H9 (cell line): ENCODE measurements at regions not wholly inside any gene's neighbourhood (a gene's known extent, or its start where the extent isn't known, plus 50 kb on each side); places are given as distances from the start of the nearest gene placed in this dataset.

ENCODE experiments used
- DNase-seq: peaks from one replicate; pipeline ENCODE4 v3.0.0-alpha.2; 2017
- H2AFZ ChIP-seq: one replicate; pipeline ENCODE4 v1.6.1; 2013; ENCODE audit warnings: mild to moderate bottlenecking, low read length, control low read depth, moderate library complexity
- H2AK5ac ChIP-seq: 2 replicates; pipeline ENCODE4 v1.6.1; 2013; ENCODE audit warnings: low read length, control low read depth, mixed read lengths; ENCODE audit not compliant: insufficient read length
- H2BK120ac ChIP-seq: one replicate; pipeline ENCODE4 v1.6.1; 2013; ENCODE audit warnings: low read depth, mild to moderate bottlenecking, low read length, control low read depth, inconsistent platforms; ENCODE audit not compliant: poor library complexity, severe bottlenecking
- H2BK12ac ChIP-seq: 2 replicates; pipeline ENCODE4 v1.6.1; 2013; ENCODE audit warnings: low read length, control low read depth, mixed read lengths, low read depth; ENCODE audit not compliant: insufficient read length
- H2BK15ac ChIP-seq: 2 replicates; pipeline ENCODE4 v1.6.1; 2013; ENCODE audit warnings: low read depth, low read length, control low read depth
- H2BK20ac ChIP-seq: one replicate; pipeline ENCODE4 v1.6.1; 2013; ENCODE audit warnings: low read depth, mild to moderate bottlenecking, low read length, control low read depth, inconsistent platforms; ENCODE audit not compliant: poor library complexity, severe bottlenecking
- H2BK5ac ChIP-seq: 2 replicates; pipeline ENCODE4 v1.6.1; 2013; ENCODE audit warnings: low read length, control low read depth, mixed read lengths; ENCODE audit not compliant: insufficient read length
- H3K14ac ChIP-seq: 2 replicates; pipeline ENCODE4 v1.6.1; 2013; ENCODE audit warnings: low read length, control low read depth; ENCODE audit not compliant: insufficient read depth
- H3K18ac ChIP-seq: 2 replicates; pipeline ENCODE4 v1.6.1; 2013; ENCODE audit warnings: low read depth, mild to moderate bottlenecking, mixed read lengths, low read length, control low read depth; ENCODE audit not compliant: insufficient read length
- H3K23ac ChIP-seq: 2 replicates; pipeline ENCODE4 v1.6.1; 2013; ENCODE audit warnings: low read length, control low read depth, mixed read lengths, low read depth; ENCODE audit not compliant: insufficient read length
- H3K23me2 ChIP-seq: 2 replicates; pipeline ENCODE4 v1.6.1; 2013; ENCODE audit warnings: low read depth, mild to moderate bottlenecking, mixed read lengths, low read length, control low read depth; ENCODE audit not compliant: insufficient read length, poor library complexity, severe bottlenecking
- H3K27ac ChIP-seq: 2 replicates; pipeline ENCODE4 v1.5.1; 2013; ENCODE audit warnings: low read length, control low read depth, mixed read lengths, low read depth; ENCODE audit not compliant: insufficient read length
- H3K27me3 ChIP-seq: 2 replicates; pipeline ENCODE4 v1.6.1; 2013; ENCODE audit warnings: low read length, control low read depth, inconsistent platforms; ENCODE audit not compliant: insufficient read depth
- H3K4ac ChIP-seq: 2 replicates; pipeline ENCODE4 v1.6.1; 2013; ENCODE audit warnings: low read depth, mild to moderate bottlenecking, control low read depth, inconsistent platforms, low read length, moderate library complexity
- H3K4me1 ChIP-seq: 2 replicates; pipeline ENCODE4 v1.6.1; 2013; ENCODE audit warnings: low read length, control low read depth, inconsistent platforms; ENCODE audit not compliant: insufficient read depth
- H3K4me2 ChIP-seq: 2 replicates; pipeline ENCODE4 v1.6.1; 2013; ENCODE audit warnings: low read length, control low read depth, mixed read lengths; ENCODE audit not compliant: insufficient read length, insufficient read depth
- H3K56ac ChIP-seq: 2 replicates; pipeline ENCODE4 v1.6.1; 2013; ENCODE audit warnings: low read depth, mild to moderate bottlenecking, mixed read lengths, low read length, control low read depth; ENCODE audit not compliant: insufficient read length
- H3K79me1 ChIP-seq: 2 replicates; pipeline ENCODE4 v1.6.1; 2013; ENCODE audit warnings: low read depth, mild to moderate bottlenecking, moderate library complexity, low read length, control low read depth, inconsistent platforms; ENCODE audit not compliant: insufficient read depth, poor library complexity, severe bottlenecking
- H3K79me2 ChIP-seq: 2 replicates; pipeline ENCODE4 v1.6.1; 2013; ENCODE audit warnings: low read length, control low read depth, inconsistent platforms; ENCODE audit not compliant: insufficient read depth
- H3K9ac ChIP-seq: 2 replicates; pipeline ENCODE4 v1.6.1; 2013; ENCODE audit warnings: low read length, control low read depth, mixed read lengths; ENCODE audit not compliant: insufficient read length; ENCODE audit errors: extremely low read depth
- H3K9me3 ChIP-seq: one replicate; pipeline ENCODE4 v1.6.1; 2013; ENCODE audit warnings: low read depth, low read length, inconsistent platforms; ENCODE audit not compliant: control insufficient read depth
- H3T11ph ChIP-seq: one replicate; pipeline ENCODE4 v1.6.1; 2013; ENCODE audit warnings: mild to moderate bottlenecking, low read length, control low read depth, inconsistent platforms
- H4K20me1 ChIP-seq: one replicate; pipeline ENCODE4 v1.6.1; 2013; ENCODE audit not compliant: control insufficient read depth, insufficient read length, insufficient read depth
- H4K5ac ChIP-seq: 2 replicates; pipeline ENCODE4 v1.6.1; 2013; ENCODE audit warnings: low read depth, mild to moderate bottlenecking, mixed read lengths, low read length, control low read depth; ENCODE audit not compliant: insufficient read length
- H4K8ac ChIP-seq: replicated peaks from 2 replicates; pipeline ENCODE4 v1.6.1; 2013; ENCODE audit warnings: low read length, control low read depth, mixed read lengths, low read depth; ENCODE audit not compliant: insufficient read length
- H4K91ac ChIP-seq: 2 replicates; pipeline ENCODE4 v1.6.1; 2013; ENCODE audit warnings: low read depth, mild to moderate bottlenecking, moderate library complexity, mixed read lengths, low read length, control low read depth; ENCODE audit not compliant: insufficient read length
- H3K27ac Mint-ChIP-seq, 3 experiments: 2 replicates in 2 of 3; 3 replicates in 1 of 3; pipeline ENCODE4 v1.8.0; 2020 to 2021; ENCODE audit warnings: mixed read lengths in 3 of 3, mild to moderate bottlenecking in 1 of 3, moderate library complexity in 1 of 3
- H3K27me3 Mint-ChIP-seq: 2 replicates; pipeline ENCODE4 v1.8.0; 2021; ENCODE audit warnings: low read depth, mild to moderate bottlenecking, moderate library complexity, mixed read lengths
- H3K36me3 Mint-ChIP-seq, 3 experiments: 2 replicates in 2 of 3; 3 replicates in 1 of 3; pipeline ENCODE4 v1.8.0; 2020 to 2021; ENCODE audit warnings: low read depth in 3 of 3, mixed read lengths in 3 of 3; ENCODE audit not compliant: insufficient read depth in 1 of 3
- H3K4me1 Mint-ChIP-seq, 2 experiments: 2 replicates each; pipeline ENCODE4 v1.8.0; 2020; ENCODE audit warnings: mixed read lengths in 2 of 2
- H3K4me3 Mint-ChIP-seq, 2 experiments: 2 replicates in 1 of 2; 3 replicates in 1 of 2; pipeline ENCODE4 v1.8.0; 2020 to 2021; ENCODE audit warnings: mild to moderate bottlenecking in 2 of 2, mixed read lengths in 2 of 2, moderate library complexity in 1 of 2
- H3K9me3 Mint-ChIP-seq, 2 experiments: 2 replicates in 1 of 2; 3 replicates in 1 of 2; pipeline ENCODE4 v1.8.0; 2020; ENCODE audit warnings: mild to moderate bottlenecking in 2 of 2, mixed read lengths in 2 of 2, moderate library complexity in 1 of 2
- WGBS: extraction: QIAGEN DNeasy Blood & Tissue Kit; methylation state at CpG from one replicate; pipeline ENCODE4 v1.1.7; 2013; ENCODE audit warnings: missing lambda C conversion rate, low lambda C conversion rate, mixed read lengths; ENCODE audit not compliant: insufficient read length; ENCODE audit errors: extremely low coverage; 5-methylcytosine and 5-hydroxymethylcytosine counted together
- TF ChIP-seq, protein P1 (sequence below): fragments of 200-600 bp; sonication (generic); conservative IDR thresholded peaks from 3 replicates; pipeline ENCODE4 v1.8.0; 2021; ENCODE audit warnings: antibody characterized with exemption, mild to moderate bottlenecking

DNA sequence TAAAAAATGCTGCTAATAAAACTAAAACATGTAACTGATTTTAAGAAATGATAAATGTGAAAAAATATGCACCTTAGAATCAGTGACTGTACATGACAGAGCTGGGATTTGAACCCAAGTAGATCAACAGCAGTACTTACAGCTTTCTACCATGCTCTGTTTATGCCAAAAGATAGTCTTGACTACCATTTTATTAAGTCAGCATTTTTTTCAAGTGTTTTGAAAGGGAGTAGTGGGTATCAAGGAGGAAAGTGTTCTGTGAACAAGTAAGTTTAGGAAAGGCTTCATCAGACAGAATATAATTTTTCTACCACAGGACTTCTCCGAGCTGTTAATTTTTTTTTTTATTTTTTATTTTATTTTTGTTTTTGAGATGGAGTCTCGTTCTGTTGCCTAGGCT lies 180.4 kb upstream of the GLRA1 start:
- Histone ChIP-seq H3K56ac (no peak overlapping the region), H2AFZ (no peak overlapping the region), H3K18ac (no peak overlapping the region), H2AK5ac (no peak overlapping the region), H4K8ac (no peak overlapping the region), H2BK5ac (no peak overlapping the region), H3K27ac (no peak overlapping the region), H3K79me1 (no peaks in the 10 kb centered on the region), H3K27me3 (no peaks in the 10 kb centered on the region), H3K9ac (no peak overlapping the region), H3K4me1 (no peaks in the 10 kb centered on the region), H4K5ac (no peak overlapping the region), H2BK120ac (no peak overlapping the region), H3K14ac (no peak overlapping the region), H2BK15ac (no peak overlapping the region), H3T11ph (no peak overlapping the region), H4K91ac (no peak overlapping the region), H3K4ac (no peak overlapping the region), H3K23ac (no peak overlapping the region), H4K20me1 (no peaks in the 10 kb centered on the region), H3K9me3 (no peaks in the 10 kb centered on the region), H2BK20ac (no peak overlapping the region), H2BK12ac (no peak overlapping the region), H3K4me2 (no peak overlapping the region), H3K23me2 (no peaks in the 10 kb centered on the region), H3K79me2 (no peaks in the 10 kb centered on the region)
- H3K36me3 Mint-ChIP-seq = no peaks in the 10 kb centered on the region
- no peak overlapping the region for H3K4me3 Mint-ChIP-seq
- TF ChIP-seq, protein P1, sequence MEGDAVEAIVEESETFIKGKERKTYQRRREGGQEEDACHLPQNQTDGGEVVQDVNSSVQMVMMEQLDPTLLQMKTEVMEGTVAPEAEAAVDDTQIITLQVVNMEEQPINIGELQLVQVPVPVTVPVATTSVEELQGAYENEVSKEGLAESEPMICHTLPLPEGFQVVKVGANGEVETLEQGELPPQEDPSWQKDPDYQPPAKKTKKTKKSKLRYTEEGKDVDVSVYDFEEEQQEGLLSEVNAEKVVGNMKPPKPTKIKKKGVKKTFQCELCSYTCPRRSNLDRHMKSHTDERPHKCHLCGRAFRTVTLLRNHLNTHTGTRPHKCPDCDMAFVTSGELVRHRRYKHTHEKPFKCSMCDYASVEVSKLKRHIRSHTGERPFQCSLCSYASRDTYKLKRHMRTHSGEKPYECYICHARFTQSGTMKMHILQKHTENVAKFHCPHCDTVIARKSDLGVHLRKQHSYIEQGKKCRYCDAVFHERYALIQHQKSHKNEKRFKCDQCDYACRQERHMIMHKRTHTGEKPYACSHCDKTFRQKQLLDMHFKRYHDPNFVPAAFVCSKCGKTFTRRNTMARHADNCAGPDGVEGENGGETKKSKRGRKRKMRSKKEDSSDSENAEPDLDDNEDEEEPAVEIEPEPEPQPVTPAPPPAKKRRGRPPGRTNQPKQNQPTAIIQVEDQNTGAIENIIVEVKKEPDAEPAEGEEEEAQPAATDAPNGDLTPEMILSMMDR = no peak
- H3K9me3 Mint-ChIP-seq = no peaks in the 10 kb centered on the region; a peak in 1 of 5 replicates
- WGBS = no CpG with 5 or more reads among the region's 2 CpGs
- H3K27ac Mint-ChIP-seq = no peak overlapping the region
- H3K4me1 Mint-ChIP-seq = peaks cover 12 to 14% of the 10 kb centered on the region in 2 experiments
- H3K27me3 Mint-ChIP-seq = peaks cover 5% of the 10 kb centered on the region; the same call in 1 of the 2 replicates
- DNase-seq = no peak
